Stimulated activated CD4-positive, alpha-beta T cell treated with anti-CD3 and anti-CD28 coated beads, Interleukin-4, amount 100 ng/mL, for 48 hours (primary cell): ENCODE measurements at regions not wholly inside any gene's neighbourhood (a gene's known extent, or its start where the extent isn't known, plus 50 kb on each side); places are given as distances from the start of the nearest gene placed in this dataset.
"Not testable (repeated sequence)": the region's sequence is repeated elsewhere in the genome, so short reads cannot be mapped to it uniquely, and the experiment has no call there.

Experiments
- DNase-seq, 2 donors: peaks; one replicate each; pipeline ENCODE4 v3.0.0-alpha.2; 2020; ENCODE audit warnings: low read depth in 2 of 2

- DNase-seq, result no peak
Observed at GRCh38 chr13:50129706-50130122, 114.5 kb downstream of the KCNRG start.

GRCh38 chr13:50130123-50130946 is 115.1 kb downstream of the KCNRG start:
- DNase-seq, result no peak

DNA sequence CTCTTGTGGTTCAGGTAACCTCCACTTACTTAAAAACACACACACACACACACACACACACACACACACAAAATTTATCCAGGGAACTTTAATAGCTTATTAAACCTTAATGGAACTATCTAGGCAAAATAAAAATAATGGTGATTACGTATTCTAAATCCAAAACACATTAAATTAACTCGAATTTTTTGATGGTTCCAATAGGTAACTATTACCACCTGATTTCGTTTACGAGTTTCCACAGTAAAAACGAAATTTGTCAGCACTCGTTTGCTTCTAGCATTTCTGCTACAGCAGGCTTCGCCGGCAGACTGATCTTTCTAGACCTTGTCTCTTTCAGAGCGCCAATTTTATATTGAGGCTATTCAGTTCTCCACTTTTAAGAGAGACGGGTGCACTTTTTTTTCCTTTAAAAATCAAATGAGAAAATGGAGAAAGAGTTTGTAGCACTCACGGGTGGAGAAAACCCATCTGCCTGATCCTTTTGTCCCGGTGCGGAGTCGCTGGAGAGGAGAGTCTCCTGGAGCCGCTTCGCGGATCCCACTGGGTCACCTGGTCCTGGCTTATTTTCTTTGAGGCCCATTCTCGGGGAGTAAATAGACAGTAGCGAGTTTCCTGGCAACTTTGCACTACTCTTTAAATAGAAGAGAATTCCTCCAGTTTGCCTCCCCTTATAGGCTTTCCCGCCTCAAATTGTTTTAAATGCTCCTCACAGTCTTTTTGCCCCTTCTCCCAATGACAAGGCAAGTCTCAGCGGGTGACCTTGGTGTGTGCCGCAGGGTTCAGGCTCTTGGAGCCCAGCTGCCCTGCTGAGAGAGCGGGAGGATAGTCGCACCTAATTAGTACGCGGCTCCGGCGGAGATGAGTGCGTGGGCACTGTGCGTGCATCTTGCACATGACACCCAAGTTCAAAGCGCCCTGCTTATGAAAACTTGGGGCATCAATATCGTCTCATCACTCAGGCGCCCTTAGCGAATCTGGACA is 117.0 kb downstream of the KCNRG start:
- DNase-seq, result no peak

DNA sequence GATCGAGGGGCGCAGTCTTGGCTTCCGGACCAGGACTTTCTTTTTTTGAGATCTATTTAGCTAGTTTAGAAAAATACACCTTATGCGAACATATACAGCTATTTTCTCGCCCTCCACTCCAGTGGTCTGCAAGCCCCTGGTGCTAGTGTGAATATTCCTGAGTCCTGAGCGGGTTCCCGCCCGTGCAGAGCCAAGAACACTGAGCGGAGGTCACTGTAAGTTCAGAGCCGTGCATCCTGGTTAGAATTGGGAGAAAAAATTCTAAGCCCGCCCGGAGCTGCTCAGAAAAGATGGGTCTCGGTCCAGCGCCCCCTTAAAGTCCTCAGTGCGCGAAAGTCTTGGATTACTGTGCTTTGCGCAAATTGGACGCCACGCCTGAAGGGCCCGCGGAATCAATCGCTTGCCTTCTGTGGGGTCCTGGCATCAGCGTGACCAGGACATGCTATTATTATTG is 117.7 kb downstream of the KCNRG start:
- DNase-seq, result no peak

DNA sequence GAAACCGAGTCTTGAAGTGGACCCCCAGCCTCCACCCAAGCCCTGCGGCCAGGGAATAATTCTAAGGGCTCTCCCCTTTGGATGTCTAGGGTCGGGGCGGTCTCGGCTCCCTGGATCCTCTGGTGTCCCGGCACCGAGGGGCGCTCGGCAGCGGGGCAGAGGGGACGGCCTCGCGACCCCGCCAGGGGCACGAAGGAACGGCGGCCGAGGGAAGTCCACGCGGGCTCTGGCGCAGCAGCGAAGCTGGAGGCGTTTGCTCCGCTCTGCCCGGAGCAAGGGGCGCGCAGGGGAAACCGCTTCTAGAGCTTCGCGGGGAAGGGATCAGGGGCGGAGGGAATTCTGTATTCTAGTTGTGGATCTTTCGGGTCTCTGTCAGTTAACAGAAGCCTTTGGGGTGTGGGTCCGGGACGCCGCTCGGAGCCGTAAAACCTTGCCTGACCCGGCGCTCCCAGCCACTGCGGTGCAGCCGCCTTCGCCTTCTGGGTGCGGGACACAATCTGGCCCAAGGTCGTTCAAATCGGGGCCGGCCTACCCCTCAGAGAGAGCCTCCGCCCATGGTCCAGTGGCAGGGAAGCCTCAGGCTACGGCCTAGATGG is 118.2 kb downstream of the KCNRG start:
- DNase-seq, result no peak

- no peak for DNase-seq
Observed at GRCh38 chr13:50136226-50136625, 121.0 kb downstream of the KCNRG start.

- DNase-seq, result no peak
Observed at GRCh38 chr13:50136678-50137077, 121.4 kb downstream of the KCNRG start.

DNA sequence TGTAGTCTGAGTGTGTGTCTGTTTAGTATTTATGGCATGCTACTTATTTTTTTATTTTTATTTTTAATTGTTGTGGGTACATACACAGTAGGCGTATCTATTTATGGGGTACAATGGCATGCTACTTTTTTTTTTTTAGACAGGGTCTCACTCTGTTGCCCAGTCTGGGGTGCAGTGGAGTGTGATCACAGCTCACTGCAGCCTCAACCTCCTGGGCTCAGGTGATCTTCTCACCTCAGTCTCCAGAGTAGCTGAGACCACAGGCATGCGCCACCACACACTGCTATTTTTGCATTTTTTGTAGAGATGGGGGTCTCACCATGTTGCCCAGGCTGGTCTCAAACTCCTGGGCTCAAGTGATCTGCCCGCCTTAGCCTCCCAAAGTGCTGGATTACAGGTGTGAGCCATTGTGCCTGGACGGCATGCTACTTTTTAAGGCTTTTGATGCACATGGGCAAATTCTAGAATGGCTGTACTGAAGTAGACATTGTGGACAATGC is 124.2 kb downstream of the KCNRG start:
- not testable (repeated sequence) for DNase-seq

DNA sequence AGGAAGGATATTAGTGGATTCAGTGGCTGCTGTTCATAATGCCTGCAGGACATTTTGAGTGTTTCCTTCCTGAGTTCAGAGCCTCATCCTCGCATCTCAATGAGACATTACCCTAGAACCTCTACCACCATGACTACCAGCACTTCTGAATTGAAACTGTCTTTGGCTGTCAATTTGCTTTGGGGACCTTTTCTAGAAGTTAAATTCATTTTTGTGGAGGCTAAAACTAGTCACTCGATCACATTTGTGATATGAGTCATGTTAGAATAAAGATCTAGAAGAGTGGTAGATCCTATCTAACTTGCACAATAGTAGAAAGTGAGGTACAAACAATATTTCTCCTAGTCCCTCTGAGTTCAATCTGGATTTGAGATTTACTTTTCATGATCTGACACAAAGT is 124.9 kb downstream of the KCNRG start:
- no peak for DNase-seq

- no peak for DNase-seq
Observed at GRCh38 chr13:50140581-50141374, 125.5 kb downstream of the KCNRG start.

DNA sequence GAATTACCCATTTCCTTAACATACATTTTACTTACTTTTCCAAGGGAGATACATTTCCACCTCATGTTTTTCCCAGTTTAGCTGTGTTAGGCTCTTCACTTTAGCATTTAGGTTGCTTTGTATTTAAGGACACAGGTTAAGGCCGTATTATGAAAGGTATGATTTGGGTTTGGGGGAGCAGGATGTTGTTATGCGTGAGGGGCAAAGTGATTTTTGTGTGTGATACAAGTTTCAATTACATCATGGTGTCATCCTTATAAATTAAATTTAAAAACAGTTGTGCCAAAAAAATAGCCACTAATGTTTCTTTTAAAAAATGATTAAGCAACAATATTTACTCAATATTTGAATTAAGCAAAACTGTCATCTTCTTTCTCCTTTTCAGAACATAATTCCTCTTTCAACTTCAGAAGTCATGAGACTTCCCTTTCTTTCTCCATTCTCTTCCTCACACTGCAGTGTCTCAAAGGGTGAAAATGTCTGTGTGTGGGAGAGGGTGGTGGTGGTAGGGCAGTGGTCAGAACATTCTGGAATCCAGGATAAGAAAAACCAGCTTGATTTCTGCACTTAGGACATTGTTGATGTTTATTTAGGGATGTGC is 126.2 kb downstream of the KCNRG start:
- DNase-seq, result no peak

GRCh38 chr13:50144246-50145160 is 129.3 kb downstream of the KCNRG start:
- DNase-seq, result no peak

GRCh38 chr13:50149214-50149613 is 134.0 kb downstream of the KCNRG start:
- DNase-seq, result no peak

DNA sequence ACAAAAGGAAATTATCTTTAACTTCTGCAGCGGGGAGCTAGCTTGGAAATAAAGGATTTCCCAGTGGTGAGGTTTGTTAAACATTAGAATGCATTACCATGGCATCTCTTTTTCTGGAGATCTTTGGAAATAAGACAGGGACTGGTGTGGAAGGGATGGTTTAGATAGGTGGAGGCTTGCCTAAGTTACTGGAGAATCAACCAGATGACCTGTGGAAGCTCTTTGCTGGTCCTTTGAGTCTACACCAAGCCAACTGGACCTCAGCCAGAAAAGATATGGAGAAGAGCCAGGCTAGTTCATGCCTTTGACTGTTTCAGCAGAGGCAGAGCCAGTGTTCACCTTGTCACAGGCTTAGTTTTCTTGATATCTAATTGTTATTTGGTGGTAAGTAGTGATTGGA is 134.7 kb downstream of the KCNRG start:
- no peak for DNase-seq

GRCh38 chr13:50152224-50152623 is 137.0 kb downstream of the KCNRG start:
- DNase-seq, result no peak

DNA sequence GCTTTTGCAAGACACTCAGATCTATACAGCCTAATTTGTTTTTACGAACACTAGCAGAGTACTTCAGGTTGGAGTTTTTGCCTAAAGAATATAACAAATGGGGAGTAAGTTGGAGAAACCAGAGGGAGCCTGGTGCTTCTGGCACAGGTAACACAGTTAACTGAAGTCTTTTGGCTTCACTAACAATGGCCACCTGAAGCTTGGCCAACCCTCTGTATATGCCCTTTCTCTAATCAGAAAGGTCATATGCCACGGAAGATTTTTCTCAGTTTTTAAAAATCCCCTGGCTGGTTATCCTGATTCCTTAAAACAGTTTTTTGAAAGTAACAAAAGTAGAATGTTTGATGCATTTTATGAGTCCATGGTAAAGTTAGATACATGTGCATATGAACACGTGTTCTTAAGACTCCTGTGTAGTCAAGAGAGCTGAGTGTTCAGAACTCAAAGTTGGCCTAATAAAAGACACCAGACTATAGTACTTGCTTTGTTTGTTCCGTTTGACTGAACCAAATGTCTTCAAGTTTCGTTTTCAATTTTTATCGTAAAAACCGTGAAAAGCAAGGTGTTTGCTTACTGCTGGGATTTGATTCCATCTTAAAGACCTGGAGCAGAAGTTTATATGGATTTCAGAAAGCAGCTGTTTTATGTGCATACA is 137.5 kb downstream of the KCNRG start:
- no peak for DNase-seq

DNA sequence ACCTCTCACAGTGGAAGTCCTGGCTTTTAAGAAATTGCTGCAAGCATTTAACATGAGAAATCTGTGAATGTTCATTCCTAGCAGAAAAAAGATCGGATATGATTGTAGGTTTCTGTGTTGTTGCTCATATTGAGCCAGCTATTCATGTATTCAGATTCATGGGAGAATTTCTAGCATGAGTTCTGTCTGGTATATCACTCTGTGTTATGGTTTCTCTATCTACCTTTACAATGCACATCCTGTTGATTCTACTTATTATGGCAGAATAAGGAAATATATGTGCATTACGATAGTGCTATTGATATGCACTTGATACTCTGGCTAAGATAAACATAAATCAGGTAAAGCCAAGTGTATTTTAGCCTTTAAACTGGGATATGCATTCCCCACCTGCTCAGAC is 138.2 kb downstream of the KCNRG start:
- no peak for DNase-seq

DNA sequence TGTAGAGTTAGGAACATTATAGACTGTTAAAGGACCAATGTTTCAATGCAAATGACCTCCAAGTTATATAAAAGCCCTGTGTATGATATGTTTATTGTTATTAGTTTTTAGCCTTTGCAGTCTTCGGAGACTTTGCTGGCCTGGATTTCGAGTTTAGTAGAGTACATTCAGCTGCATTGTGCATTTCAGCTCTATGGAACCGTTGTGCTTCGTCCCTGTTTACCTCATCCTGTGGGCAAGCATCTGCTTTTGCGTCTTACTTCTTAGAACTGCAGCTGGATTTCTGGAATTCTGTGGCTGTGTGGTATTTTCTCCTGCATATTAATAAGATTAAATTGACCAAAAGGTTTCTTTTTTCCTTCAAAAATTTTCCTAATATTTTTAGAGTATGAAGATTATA is 138.6 kb downstream of the KCNRG start:
- DNase-seq, result no peak

DNA sequence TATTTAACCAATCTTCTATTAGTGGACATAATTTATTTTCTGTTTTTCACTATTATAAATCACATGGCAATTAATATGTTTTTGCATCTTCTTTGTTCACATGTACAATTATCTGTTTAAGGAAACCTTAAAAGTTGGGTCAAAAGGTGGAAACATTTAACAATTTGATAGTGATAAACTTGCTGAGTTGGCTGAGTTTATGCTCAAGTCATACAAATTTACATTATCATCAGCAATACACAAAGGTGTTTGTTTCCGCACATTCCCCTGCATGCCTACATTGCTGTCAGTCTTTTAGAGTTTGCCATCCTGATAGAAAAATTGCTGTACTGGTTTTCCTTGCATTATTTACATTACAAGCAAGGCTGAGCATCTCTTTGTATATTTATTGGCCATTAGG is 139.5 kb downstream of the KCNRG start:
- DNase-seq, result no peak
